NAMALWA (cell line): ENCODE measurements at regions not wholly inside any gene's neighbourhood (a gene's known extent, or its start where the extent isn't known, plus 50 kb on each side); places are given as distances from the start of the nearest gene placed in this dataset.

ENCODE experiments used
- DNase-seq: peaks from one replicate; pipeline ENCODE4 v3.0.0-alpha.2; 2015; ENCODE audit warnings: low spot score

- no peak for DNase-seq
Observed at GRCh38 chr20:59376109-59376841, 75.9 kb downstream of the EDN3 start.

GRCh38 chr20:59376998-59377397, 76.6 kb downstream of the EDN3 start:
- no peak for DNase-seq

GRCh38 chr20:59377842-59378241, 77.4 kb downstream of the EDN3 start:
- no peak for DNase-seq

- DNase-seq: no peak
Observed at GRCh38 chr20:59378396-59378795, 78.0 kb downstream of the EDN3 start.

DNA sequence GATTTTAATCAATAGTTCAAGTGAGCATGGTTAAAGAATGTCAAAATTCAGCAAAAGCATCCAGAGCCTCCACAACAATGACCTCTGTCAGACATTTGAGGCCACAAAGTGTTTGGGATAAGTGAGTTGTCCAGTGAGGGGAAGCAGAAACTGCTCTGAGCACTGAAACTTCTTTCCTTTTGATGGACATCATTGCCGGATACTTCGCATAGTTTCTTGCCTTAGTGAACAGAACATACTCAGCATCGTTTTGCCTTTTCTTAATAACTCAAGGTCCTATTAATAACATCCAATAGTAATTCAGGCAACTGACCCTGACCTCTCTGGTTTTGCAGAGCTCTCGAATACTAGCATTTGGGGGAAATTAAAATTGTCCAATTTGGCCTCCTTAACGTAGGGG, 78.6 kb downstream of the EDN3 start:
- no peak for DNase-seq

DNA sequence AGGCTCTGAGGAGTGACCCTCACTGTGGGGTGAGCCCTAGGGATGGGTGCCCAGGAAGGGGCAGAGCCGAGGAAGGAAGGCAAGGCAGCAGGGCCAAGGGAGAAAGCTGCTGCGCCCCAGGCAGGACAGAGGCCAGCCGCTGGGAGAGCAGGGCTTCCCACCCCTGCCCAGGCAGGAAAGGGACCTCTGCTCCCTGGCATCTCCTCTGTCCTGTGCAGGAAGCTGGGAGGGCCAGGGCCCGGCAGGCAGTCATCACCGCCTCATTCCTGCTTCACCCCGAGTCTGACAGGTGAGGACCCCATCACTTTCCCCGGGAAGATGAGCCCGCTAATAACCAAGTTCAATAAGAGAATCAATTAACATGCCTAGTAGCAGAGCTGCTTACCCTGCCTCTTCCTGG, 81.3 kb downstream of the EDN3 start:
- no peak for DNase-seq

- no peak for DNase-seq
Observed at GRCh38 chr20:59382157-59382725, 81.8 kb downstream of the EDN3 start.

GRCh38 chr20:59382907-59383306, 82.5 kb downstream of the EDN3 start:
- DNase-seq: no peak

- no peak for DNase-seq
Observed at GRCh38 chr20:59385038-59385437, 84.6 kb downstream of the EDN3 start.

DNA sequence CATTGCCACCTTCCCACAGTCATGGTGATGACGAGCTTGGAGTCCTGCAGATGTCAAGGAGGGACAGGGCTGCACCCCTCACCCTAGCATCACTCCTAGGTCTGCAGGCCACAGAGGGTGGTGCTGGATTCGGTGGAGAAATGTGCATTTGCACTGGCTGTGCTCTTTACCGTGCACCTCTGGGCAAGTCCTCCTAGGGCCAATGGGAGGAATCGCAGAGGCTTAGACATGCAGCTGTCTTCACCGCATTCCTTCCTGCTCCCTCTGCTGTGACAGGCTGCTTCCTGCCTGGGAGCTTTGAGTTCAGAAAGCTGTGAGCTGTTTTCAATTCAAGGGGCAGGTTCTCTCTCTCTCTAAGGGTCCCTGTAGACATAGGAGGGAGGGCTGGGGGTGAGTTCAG, 85.1 kb downstream of the EDN3 start:
- peak; percentile 30 for DNase-seq

DNA sequence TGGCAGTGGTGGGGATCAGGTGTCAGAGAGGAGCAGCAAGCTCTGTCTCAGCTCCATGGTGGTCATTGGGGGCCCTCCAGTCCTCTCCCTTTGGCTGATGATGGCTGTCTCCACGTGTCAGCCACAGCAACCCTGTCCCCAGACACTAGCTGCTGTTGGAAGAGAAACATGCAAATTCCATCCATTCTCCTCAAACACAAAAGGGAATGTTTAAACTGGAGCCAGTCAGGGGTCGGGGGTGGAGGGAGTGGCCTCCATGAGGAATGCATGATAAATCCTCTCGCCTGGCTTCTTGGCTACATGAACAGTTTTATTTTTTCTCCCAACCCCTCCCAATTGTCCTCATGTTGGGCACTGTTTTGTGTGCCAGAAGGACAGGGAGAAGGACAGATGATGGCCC, 86.4 kb downstream of the EDN3 start:
- DNase-seq: no peak

- no peak for DNase-seq
Observed at GRCh38 chr20:59387891-59388290, 87.5 kb downstream of the EDN3 start.

- no peak for DNase-seq
Observed at GRCh38 chr20:59388402-59388801, 88.0 kb downstream of the EDN3 start.

DNA sequence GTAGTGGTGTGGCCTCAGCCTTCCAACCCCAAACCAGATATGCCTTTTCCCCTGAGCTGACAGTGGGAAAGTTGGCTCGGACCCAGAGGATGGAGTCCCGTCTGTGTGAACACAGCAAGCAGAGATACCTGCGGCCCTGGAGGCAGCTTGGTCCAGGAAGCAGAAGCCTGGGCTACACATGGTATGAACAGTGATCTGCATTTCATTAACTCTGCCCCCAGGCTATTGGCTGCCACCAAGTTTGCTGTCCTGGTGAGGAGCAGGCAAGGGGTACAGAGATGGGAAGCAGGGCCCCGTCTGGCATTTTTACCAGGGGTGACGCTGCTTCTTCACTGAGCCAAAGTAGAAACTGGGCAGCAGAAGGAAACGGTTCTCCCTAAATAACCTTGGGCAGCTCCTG, 90.0 kb downstream of the EDN3 start:
- no peak for DNase-seq

- DNase-seq: no peak
Observed at GRCh38 chr20:59391975-59392374, 91.6 kb downstream of the EDN3 start.

- no peak for DNase-seq
Observed at GRCh38 chr20:59392736-59393135, 92.3 kb downstream of the EDN3 start.

GRCh38 chr20:59393142-59393541, 92.7 kb downstream of the EDN3 start:
- no peak for DNase-seq

DNA sequence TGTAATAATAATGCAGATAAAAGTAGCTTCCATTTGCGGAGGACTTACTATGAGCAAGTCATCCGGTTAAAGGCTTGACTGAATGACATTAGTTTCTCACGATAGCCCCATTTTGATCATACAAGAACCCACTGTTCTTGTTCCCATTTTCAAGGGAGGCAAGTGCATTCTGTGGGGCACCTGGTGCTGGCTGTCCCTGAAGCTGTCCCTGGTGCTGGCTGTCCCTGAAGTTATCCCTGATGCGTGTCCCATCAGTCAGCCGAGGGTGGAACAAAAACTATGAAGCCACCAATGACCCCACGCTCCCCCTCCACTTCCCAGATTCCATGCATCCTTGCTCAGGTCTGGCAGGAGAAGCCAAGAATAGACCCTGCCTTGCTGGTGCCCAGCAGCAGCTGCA, 95.3 kb downstream of the EDN3 start:
- no peak for DNase-seq

GRCh38 chr20:59398537-59399205, 98.3 kb downstream of the EDN3 start:
- no peak for DNase-seq

DNA sequence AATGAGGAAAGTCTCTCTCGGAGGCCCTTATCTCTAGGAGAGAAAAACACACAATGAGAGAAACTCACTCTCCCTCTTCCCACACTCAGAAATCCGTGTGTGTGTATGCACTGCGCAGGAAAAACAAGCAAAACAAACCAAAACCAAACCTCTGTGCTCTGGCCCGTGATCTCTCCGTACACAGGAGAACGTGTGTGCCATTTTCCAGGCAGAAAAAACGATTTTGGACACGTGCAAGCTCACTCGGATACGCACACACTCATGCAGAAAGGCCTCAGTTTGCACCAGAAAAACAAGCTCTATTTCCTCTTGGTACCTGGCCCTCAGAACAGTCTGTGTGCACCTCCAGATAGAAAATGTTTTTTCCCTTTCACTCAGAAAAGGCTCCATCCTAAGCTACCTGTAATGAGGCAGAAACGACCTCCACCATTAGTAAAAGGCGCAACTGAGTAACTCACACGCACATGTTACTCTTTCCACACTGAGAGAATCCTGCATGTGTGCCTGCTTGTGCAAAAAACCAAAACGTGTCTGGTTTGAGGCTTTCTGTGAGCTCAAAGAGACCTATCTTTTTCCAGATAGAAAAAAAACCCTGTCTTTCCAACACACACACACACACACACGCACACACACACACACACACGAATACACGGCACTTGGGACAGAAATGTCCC, 99.2 kb downstream of the EDN3 start:
- DNase-seq: no peak

GRCh38 chr20:59400708-59401107, 100.3 kb downstream of the EDN3 start:
- no peak for DNase-seq

DNA sequence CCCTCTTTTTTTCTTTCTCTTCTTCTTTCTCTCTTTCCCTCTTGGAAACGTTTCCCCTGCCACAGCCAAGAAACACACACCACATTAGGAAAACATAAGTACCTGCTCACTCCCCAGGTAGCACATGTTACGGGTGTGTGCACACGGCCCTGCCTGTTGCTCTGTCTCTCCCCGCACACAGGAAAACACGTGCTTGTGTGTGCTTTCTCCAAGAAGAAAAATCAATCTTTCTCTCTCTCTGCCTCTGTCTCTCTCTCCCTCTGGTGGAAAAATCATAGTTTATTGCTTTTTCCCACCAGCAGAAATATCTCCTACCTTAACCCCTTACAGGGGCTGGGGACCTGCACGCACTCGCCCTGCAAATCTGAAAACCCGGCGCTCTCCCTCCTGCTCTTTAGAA, 102.3 kb downstream of the EDN3 start:
- DNase-seq: no peak
